ENCODE measurements at regions not wholly inside any gene's neighbourhood (a gene's known extent, or its start where the extent isn't known, plus 50 kb on each side); places are given as distances from the start of the nearest gene placed in this dataset.

DNA sequence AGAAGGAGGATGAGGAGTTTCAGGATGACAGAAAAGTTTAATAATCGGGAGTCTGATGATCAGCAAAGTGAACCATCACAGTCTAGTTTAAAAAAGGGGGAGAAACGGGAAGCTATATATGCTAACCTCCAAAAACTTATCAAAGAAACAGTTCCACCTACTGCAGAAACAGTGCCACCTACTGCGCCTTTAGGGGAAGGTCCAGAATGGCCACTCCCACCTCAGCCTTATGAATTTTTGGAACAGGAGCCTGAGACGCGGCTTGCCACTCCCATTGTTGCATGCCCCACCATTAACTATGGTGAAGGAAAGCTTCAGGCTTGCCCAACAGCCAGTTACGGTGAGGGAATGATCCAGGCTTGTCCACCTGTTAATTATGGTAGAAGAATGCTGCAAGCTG lies 929.0 kb downstream of the SLITRK6 start:
- TF ChIP-seq, protein P1, sequence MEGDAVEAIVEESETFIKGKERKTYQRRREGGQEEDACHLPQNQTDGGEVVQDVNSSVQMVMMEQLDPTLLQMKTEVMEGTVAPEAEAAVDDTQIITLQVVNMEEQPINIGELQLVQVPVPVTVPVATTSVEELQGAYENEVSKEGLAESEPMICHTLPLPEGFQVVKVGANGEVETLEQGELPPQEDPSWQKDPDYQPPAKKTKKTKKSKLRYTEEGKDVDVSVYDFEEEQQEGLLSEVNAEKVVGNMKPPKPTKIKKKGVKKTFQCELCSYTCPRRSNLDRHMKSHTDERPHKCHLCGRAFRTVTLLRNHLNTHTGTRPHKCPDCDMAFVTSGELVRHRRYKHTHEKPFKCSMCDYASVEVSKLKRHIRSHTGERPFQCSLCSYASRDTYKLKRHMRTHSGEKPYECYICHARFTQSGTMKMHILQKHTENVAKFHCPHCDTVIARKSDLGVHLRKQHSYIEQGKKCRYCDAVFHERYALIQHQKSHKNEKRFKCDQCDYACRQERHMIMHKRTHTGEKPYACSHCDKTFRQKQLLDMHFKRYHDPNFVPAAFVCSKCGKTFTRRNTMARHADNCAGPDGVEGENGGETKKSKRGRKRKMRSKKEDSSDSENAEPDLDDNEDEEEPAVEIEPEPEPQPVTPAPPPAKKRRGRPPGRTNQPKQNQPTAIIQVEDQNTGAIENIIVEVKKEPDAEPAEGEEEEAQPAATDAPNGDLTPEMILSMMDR (conservative IDR thresholded peaks at IDR 0.05; ENCODE audit: low read depth, low read length): peak; percentile 57; the same call in 1 of the 2 replicates
- no peak for TF ChIP-seq EZH2 (IDR thresholded peaks at IDR 0.05; ENCODE audit: low read length, unreplicated experiment)
